ENCODE measurements at regions not wholly inside any gene's neighbourhood (a gene's known extent, or its start where the extent isn't known, plus 50 kb on each side); places are given as distances from the start of the nearest gene placed in this dataset.

DNA sequence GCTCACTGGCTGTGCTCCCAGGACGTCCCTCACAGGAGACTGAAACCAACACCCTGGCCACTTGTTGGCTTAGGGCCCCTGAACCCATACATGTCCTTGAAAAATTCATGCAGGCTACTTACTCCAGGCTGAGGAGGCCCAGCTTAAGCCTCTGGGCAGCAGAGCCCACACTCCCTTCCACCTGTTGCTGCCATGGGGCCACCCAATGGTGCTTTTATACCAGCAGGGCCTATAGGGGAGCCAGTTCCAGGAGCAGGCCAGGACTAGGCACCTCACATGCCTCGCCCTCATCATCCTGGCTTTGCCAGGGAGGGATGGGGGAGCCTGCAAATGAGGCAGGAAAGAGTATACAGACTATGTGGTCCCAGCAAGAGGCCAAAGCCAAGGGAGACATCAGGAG is 181.7 kb upstream of the NECTIN1 start:
- ATAC-seq (no peak), DNase-seq (no peak)
- no peaks in the 10 kb centered on the region for H3K36me3 ChIP-seq (ENCODE audit: control insufficient read depth, insufficient read depth, low read length)
- no peaks in the 10 kb centered on the region for H3K9me3 Mint-ChIP-seq
- TF ChIP-seq, protein P1, sequence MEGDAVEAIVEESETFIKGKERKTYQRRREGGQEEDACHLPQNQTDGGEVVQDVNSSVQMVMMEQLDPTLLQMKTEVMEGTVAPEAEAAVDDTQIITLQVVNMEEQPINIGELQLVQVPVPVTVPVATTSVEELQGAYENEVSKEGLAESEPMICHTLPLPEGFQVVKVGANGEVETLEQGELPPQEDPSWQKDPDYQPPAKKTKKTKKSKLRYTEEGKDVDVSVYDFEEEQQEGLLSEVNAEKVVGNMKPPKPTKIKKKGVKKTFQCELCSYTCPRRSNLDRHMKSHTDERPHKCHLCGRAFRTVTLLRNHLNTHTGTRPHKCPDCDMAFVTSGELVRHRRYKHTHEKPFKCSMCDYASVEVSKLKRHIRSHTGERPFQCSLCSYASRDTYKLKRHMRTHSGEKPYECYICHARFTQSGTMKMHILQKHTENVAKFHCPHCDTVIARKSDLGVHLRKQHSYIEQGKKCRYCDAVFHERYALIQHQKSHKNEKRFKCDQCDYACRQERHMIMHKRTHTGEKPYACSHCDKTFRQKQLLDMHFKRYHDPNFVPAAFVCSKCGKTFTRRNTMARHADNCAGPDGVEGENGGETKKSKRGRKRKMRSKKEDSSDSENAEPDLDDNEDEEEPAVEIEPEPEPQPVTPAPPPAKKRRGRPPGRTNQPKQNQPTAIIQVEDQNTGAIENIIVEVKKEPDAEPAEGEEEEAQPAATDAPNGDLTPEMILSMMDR (IDR thresholded peaks at IDR 0.05) = no peak
- H3K4me3 ChIP-seq (ENCODE audit: low read length) = no peak overlapping the region
- no peaks in the 10 kb centered on the region for H3K36me3 Mint-ChIP-seq
- no peak overlapping the region for H3K4me3 Mint-ChIP-seq
- WGBS (ENCODE audit: insufficient coverage) = 84% methylated on average over 2 of the region's 2 CpGs
- no peak overlapping the region for H3K27ac Mint-ChIP-seq
- H3K4me1 ChIP-seq (ENCODE audit: control insufficient read depth, insufficient read depth, low read length) = no peaks in the 10 kb centered on the region
- intact Hi-C loops (cut with micrococcal nuclease) = no loop called here
- H3K27me3 Mint-ChIP-seq (ENCODE audit: low read depth in 2 of 2) = peaks cover 19 to 51% of the 10 kb centered on the region in 2 donors
- H3K4me1 Mint-ChIP-seq = no peaks in the 10 kb centered on the region
- no peaks in the 10 kb centered on the region for H3K9me3 ChIP-seq (ENCODE audit: control insufficient read depth, insufficient read depth, low read length)
- no peak overlapping the region for H3K27ac ChIP-seq (ENCODE audit: low read length)
- H3K27me3 ChIP-seq (ENCODE audit: control insufficient read depth, insufficient read depth, low read length) = no peaks in the 10 kb centered on the region

DNA sequence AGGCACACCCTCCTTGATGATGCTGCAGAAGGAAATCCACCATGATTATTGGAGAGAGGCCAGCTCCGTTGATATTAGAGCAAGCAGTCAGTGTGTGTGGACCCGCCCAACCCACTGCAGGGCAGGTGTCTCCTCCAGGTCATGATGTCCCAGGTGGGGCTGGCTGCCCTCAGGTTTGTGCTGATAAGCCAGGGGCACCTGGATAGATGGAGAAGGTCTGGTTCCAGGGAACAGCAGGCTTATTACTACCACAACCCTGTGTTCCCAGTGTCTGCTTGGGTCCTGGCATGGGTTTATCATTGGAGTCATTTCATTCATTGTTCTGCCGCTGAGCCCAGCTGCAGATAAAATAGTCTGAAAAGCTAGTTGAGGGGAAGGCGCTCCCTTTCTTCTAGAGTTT is 181.1 kb upstream of the NECTIN1 start:
- 84% methylated on average over 4 of the region's 4 CpGs for WGBS (ENCODE audit: insufficient coverage)
- Histone ChIP-seq H3K27ac (ENCODE audit: low read length) (no peak overlapping the region), H3K4me1 (ENCODE audit: control insufficient read depth, insufficient read depth, low read length) (no peaks in the 10 kb centered on the region), H3K4me3 (ENCODE audit: low read length) (no peak overlapping the region), H3K9me3 (ENCODE audit: control insufficient read depth, insufficient read depth, low read length) (no peaks in the 10 kb centered on the region), H3K36me3 (ENCODE audit: control insufficient read depth, insufficient read depth, low read length) (no peaks in the 10 kb centered on the region), H3K27me3 (ENCODE audit: control insufficient read depth, insufficient read depth, low read length) (no peaks in the 10 kb centered on the region)
- intact Hi-C loops (cut with micrococcal nuclease) = no loop called here
- DNase-seq (no peak), ATAC-seq (no peak)
- H3K36me3 Mint-ChIP-seq = no peaks in the 10 kb centered on the region
- no peaks in the 10 kb centered on the region for H3K9me3 Mint-ChIP-seq
- H3K27me3 Mint-ChIP-seq (ENCODE audit: low read depth in 2 of 2) = peaks cover 24 to 57% of the 10 kb centered on the region in 2 donors
- H3K27ac Mint-ChIP-seq = no peak overlapping the region
- no peak overlapping the region for H3K4me3 Mint-ChIP-seq
- TF ChIP-seq, protein P1 (IDR thresholded peaks at IDR 0.05) = no peak
- H3K4me1 Mint-ChIP-seq = no peaks in the 10 kb centered on the region

DNA sequence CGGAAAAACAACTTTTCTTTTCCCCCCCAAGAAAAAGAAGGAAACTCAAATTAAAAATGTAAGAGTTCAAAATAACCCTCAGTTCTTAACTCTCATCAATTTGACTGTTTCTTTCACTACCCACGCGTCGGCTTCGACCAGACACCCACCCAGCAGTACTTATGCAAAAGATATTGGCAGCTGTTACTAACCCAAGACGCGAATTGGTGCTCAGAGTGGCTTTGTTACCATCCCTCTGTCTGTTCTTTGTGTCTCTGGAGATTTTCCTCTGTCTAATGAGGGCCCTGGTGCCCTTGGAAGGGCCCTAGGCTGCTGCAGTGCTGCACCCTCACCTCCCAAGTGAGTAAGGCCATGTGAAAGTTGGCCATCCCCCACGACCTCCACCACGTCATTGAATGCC is 180.5 kb upstream of the NECTIN1 start:
- no peaks in the 10 kb centered on the region for H3K4me1 Mint-ChIP-seq
- 85% methylated on average over 9 of the region's 9 CpGs for WGBS (ENCODE audit: insufficient coverage)
- H3K27me3 Mint-ChIP-seq (ENCODE audit: low read depth in 2 of 2) = peaks cover 24 to 58% of the 10 kb centered on the region in 2 donors
- intact Hi-C loops (cut with micrococcal nuclease) = no loop called here
- H3K27me3 ChIP-seq (ENCODE audit: control insufficient read depth, insufficient read depth, low read length) = no peaks in the 10 kb centered on the region
- no peaks in the 10 kb centered on the region for H3K4me1 ChIP-seq (ENCODE audit: control insufficient read depth, insufficient read depth, low read length)
- no peaks in the 10 kb centered on the region for H3K36me3 Mint-ChIP-seq
- no peak overlapping the region for H3K4me3 ChIP-seq (ENCODE audit: low read length)
- H3K9me3 ChIP-seq (ENCODE audit: control insufficient read depth, insufficient read depth, low read length) = no peaks in the 10 kb centered on the region
- no peak overlapping the region for H3K27ac Mint-ChIP-seq
- ATAC-seq (no peak), DNase-seq (no peak)
- no peaks in the 10 kb centered on the region for H3K9me3 Mint-ChIP-seq
- H3K27ac ChIP-seq (ENCODE audit: low read length) = no peak overlapping the region
- no peak overlapping the region for H3K4me3 Mint-ChIP-seq
- H3K36me3 ChIP-seq (ENCODE audit: control insufficient read depth, insufficient read depth, low read length) = no peaks in the 10 kb centered on the region
- TF ChIP-seq, protein P1 (IDR thresholded peaks at IDR 0.05) = no peak

DNA sequence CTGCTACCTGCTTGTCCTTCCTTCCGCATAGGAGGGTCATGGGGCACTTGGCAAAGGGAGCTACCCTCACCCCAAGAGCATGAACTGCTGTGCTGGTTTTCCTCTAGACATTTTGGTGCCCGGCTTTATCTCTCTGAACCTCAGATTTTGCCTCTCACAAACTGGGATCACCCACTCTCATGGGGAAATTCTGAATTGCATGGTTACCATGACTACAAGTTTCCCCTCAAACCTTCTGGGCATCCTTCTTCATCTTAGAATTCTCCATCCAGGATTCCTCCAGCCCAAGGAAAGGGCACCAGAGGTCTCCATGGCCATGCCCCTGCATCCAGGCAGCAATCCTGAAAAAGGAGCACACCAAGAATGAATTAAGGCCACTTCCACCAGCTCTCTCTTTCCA is 180.1 kb upstream of the NECTIN1 start:
- Histone ChIP-seq H3K27ac (ENCODE audit: low read length) (no peak overlapping the region), H3K4me1 (ENCODE audit: control insufficient read depth, insufficient read depth, low read length) (no peaks in the 10 kb centered on the region), H3K9me3 (ENCODE audit: control insufficient read depth, insufficient read depth, low read length) (no peaks in the 10 kb centered on the region), H3K4me3 (ENCODE audit: low read length) (no peak overlapping the region), H3K36me3 (ENCODE audit: control insufficient read depth, insufficient read depth, low read length) (no peaks in the 10 kb centered on the region), H3K27me3 (ENCODE audit: control insufficient read depth, insufficient read depth, low read length) (no peaks in the 10 kb centered on the region)
- Mint-ChIP-seq H3K4me3 (no peak overlapping the region), H3K4me1 (no peaks in the 10 kb centered on the region), H3K27me3 (ENCODE audit: low read depth in 2 of 2) (peaks cover 22 to 58% of the 10 kb centered on the region in 2 donors), H3K9me3 (no peaks in the 10 kb centered on the region), H3K36me3 (no peaks in the 10 kb centered on the region), H3K27ac (no peak overlapping the region)
- intact Hi-C loops (cut with micrococcal nuclease) = no loop called here
- TF ChIP-seq, protein P1 (IDR thresholded peaks at IDR 0.05) = no peak
- 85% methylated on average over 2 of the region's 2 CpGs for WGBS (ENCODE audit: insufficient coverage)
- DNase-seq (no peak), ATAC-seq (no peak)
